ENCODE measurements at regions not wholly inside any gene's neighbourhood (a gene's known extent, or its start where the extent isn't known, plus 50 kb on each side); places are given as distances from the start of the nearest gene placed in this dataset.

DNA sequence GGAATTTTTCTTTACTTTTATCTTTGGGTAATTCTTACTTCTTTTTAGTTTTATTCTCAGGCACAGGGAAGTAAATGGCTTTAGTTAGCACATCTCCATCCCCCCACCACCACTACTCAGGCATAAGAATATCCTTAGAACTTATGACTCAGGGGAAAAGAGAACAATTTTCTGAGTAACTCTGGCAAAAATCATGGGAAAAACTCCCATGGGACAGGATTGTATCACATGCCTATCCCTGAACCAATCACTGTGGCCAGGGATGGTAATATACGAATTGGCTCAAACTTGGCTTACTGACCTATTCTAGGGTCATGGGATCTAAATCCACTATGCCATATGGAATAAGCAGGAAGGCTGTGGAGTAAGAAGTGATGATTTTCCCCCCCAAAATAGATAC is 339.1 kb downstream of the BTBD3 start:
- ATAC-seq: no peak
- Mint-ChIP-seq H3K36me3 (no peaks in the 10 kb centered on the region), H3K9me3 (peaks cover 0 to 4% (median 0%) of the 10 kb centered on the region in 9 donors), H3K4me3 (no peak overlapping the region), H3K27ac (no peak overlapping the region), H3K4me1 (no peaks in the 10 kb centered on the region), H3K27me3 (no peaks in the 10 kb centered on the region)
- POLR2A ChIA-PET: no interaction called here
- no peak for DNase-seq

DNA sequence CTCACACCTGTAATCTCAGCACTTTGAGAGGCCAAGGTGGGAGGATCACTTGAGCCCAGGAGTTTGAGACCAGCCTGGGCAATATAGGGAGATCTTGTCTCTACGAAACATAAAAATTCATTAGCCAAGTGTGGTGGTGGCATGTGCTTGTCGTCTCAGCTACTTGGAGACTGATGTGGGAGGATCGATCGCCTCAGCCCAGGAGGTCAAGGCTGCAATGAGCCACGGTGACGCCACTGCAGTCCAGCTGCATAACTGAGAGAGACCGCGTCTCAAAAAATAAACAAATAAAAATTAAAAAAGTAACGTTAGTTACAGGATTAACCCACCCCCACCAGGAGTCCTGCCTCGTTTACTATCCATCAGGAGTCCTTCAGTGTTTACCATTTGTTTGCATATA is 345.1 kb downstream of the BTBD3 start:
- Mint-ChIP-seq H3K4me1 (no peaks in the 10 kb centered on the region), H3K4me3 (no peak overlapping the region), H3K36me3 (no peaks in the 10 kb centered on the region), H3K9me3 (peaks cover 0 to 9% (median 0%) of the 10 kb centered on the region in 9 donors), H3K27me3 (no peaks in the 10 kb centered on the region), H3K27ac (no peak overlapping the region)
- ATAC-seq: no peak
- no peak for DNase-seq
- POLR2A ChIA-PET: no interaction called here

- H3K27me3 Mint-ChIP-seq: no peaks in the 10 kb centered on the region
- H3K36me3 Mint-ChIP-seq: no peaks in the 10 kb centered on the region
- no peak for ATAC-seq
- no peak overlapping the region for H3K4me3 Mint-ChIP-seq
- peaks cover 0 to 9% (median 0%) of the 10 kb centered on the region in 9 donors for H3K9me3 Mint-ChIP-seq
- no peak for DNase-seq
- no peaks in the 10 kb centered on the region for H3K4me1 Mint-ChIP-seq
- POLR2A ChIA-PET: no interaction called here
- no peak overlapping the region for H3K27ac Mint-ChIP-seq
These were observed 347.0 kb downstream of the BTBD3 start for GRCh38 chr20:12264711-12265110.

- Mint-ChIP-seq H3K9me3 (peaks cover 0 to 9% (median 0%) of the 10 kb centered on the region in 9 donors), H3K27me3 (no peaks in the 10 kb centered on the region), H3K36me3 (no peaks in the 10 kb centered on the region), H3K4me1 (no peaks in the 10 kb centered on the region), H3K27ac (no peak overlapping the region), H3K4me3 (no peak overlapping the region)
- POLR2A ChIA-PET: no interaction called here
- DNase-seq: no peak
- ATAC-seq: no peak
These were observed 348.0 kb downstream of the BTBD3 start for GRCh38 chr20:12265662-12266061.

GRCh38 chr20:12269579-12269978 is 351.9 kb downstream of the BTBD3 start:
- Mint-ChIP-seq H3K4me3 (no peak overlapping the region), H3K27me3 (peaks cover 0 to 12% (median 0%) of the 10 kb centered on the region in 5 donors), H3K4me1 (no peaks in the 10 kb centered on the region), H3K36me3 (no peaks in the 10 kb centered on the region), H3K9me3 (peaks cover 0 to 18% (median 3%) of the 10 kb centered on the region in 9 donors), H3K27ac (no peak overlapping the region)
- ATAC-seq: no peak
- no peak for DNase-seq
- POLR2A ChIA-PET: no interaction called here

GRCh38 chr20:12270863-12271262 is 353.2 kb downstream of the BTBD3 start:
- H3K4me1 Mint-ChIP-seq: no peaks in the 10 kb centered on the region
- H3K27ac Mint-ChIP-seq: no peak overlapping the region
- DNase-seq (no peak), ATAC-seq (no peak)
- H3K27me3 Mint-ChIP-seq: peaks cover 0 to 12% (median 0%) of the 10 kb centered on the region in 5 donors
- no peak overlapping the region for H3K4me3 Mint-ChIP-seq
- H3K9me3 Mint-ChIP-seq: peaks cover 0 to 10% (median 3%) of the 10 kb centered on the region in 9 donors
- H3K36me3 Mint-ChIP-seq: no peaks in the 10 kb centered on the region
- POLR2A ChIA-PET: no interaction called here

DNA sequence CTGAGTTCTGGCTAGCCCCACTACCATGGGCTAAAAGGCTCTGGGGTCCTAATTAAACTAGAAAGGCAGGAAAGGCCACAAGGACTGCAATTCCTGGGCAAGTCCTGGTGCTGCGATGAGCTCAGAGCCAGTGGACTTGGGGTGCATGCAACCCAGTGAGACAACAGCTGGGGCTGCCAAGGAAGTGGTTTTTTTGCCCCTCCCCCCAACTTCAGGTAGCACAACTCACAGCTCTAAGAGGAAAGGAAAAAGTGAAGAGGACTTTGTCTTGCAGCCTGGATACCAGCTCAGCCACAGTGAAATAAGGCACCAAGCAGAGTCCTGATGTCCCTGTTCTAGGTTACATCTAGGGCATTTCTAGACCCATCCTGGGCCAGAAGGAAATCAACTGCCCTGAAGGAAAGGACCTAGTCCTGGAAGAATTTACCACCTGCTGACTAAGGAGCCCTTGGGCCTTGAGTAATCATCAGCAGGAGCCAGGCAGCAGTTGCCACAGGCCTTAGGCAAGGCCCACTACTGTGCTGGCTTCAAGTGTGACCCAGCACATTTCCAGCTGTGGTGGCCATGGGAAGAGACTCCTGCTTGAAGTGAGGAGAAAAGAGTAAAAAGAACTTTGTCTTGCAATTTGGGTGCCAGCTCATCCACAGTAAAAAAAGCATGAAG is 358.4 kb downstream of the BTBD3 start:
- Mint-ChIP-seq H3K9me3 (peaks cover 2 to 23% (median 6%) of the 10 kb centered on the region in 9 donors), H3K27ac (no peak overlapping the region), H3K4me3 (no peak overlapping the region), H3K27me3 (peaks cover 0 to 12% (median 0%) of the 10 kb centered on the region in 5 donors), H3K36me3 (no peaks in the 10 kb centered on the region), H3K4me1 (no peaks in the 10 kb centered on the region)
- ATAC-seq (no peak), DNase-seq (no peak)
- POLR2A ChIA-PET: no interaction called here

GRCh38 chr20:12287575-12287974 is 369.9 kb downstream of the BTBD3 start:
- DNase-seq: no peak

GRCh38 chr20:12289465-12289864 is 371.8 kb downstream of the BTBD3 start:
- no peak for ATAC-seq
- no peaks in the 10 kb centered on the region for H3K36me3 Mint-ChIP-seq
- POLR2A ChIA-PET: no interaction called here
- peaks cover 0 to 26% (median 11%) of the 10 kb centered on the region in 9 donors for H3K9me3 Mint-ChIP-seq
- H3K4me3 Mint-ChIP-seq: no peak overlapping the region
- H3K27ac Mint-ChIP-seq: no peak overlapping the region
- H3K4me1 Mint-ChIP-seq: no peaks in the 10 kb centered on the region
- H3K27me3 Mint-ChIP-seq: no peaks in the 10 kb centered on the region
- DNase-seq: no peak

More at GRCh38 chr20:12287575-12287974, 369.9 kb downstream of the BTBD3 start:
- ATAC-seq: no peak
- POLR2A ChIA-PET: no interaction called here
- Mint-ChIP-seq H3K27ac (no peak overlapping the region), H3K36me3 (no peaks in the 10 kb centered on the region), H3K9me3 (peaks cover 3 to 22% (median 10%) of the 10 kb centered on the region in 9 donors), H3K4me3 (no peak overlapping the region), H3K4me1 (no peaks in the 10 kb centered on the region), H3K27me3 (no peaks in the 10 kb centered on the region)

DNA sequence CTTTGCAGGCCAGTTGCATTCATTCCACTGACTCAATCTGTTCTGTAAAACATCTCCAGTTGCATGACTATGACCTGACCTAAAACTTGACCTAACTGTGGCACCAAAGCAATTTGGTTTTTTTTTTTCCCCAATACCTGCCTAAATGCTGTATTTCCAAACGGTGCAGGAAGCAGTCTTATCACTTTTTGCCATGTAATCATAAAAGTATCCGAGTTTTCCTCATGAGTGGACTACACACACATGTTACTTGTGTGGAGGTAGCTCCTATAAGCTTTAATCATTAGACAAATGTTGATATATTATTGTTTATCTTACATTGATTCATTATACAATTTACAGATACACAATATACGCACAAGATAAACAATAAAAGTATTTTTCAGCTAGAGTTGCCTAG is 373.7 kb downstream of the BTBD3 start:
- Mint-ChIP-seq H3K27me3 (no peaks in the 10 kb centered on the region), H3K9me3 (peaks cover 11 to 26% (median 16%) of the 10 kb centered on the region in 9 donors), H3K4me1 (no peaks in the 10 kb centered on the region), H3K4me3 (no peak overlapping the region), H3K36me3 (no peaks in the 10 kb centered on the region), H3K27ac (no peak overlapping the region)
- DNase-seq (no peak), ATAC-seq (no peak)
- POLR2A ChIA-PET: no interaction called here

DNA sequence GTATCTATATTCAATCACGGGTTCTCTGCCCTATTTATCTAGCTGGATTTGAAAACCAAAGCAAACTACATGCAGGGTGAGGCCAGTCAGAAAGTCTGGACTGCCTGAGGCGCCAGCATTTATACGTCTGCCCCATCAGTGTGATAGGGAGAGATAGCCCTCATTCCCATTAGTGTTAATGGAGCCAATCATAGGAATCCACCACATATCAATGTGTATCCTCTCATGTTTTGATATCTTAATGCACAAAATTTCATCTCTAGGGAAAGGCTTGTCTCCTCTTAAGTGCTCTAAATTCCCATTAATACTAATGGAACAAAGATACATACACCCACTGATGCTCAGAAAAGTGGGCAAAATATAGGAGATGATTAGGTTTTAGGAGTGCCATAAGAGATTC is 376.2 kb downstream of the BTBD3 start:
- Mint-ChIP-seq H3K4me1 (no peaks in the 10 kb centered on the region), H3K27me3 (no peaks in the 10 kb centered on the region), H3K36me3 (peaks cover 0 to 7% (median 0%) of the 10 kb centered on the region in 3 donors), H3K9me3 (peaks cover 21 to 43% (median 29%) of the 10 kb centered on the region in 9 donors), H3K27ac (no peak overlapping the region), H3K4me3 (no peak overlapping the region)
- POLR2A ChIA-PET: no interaction called here
- no peak for DNase-seq
- no peak for ATAC-seq

DNA sequence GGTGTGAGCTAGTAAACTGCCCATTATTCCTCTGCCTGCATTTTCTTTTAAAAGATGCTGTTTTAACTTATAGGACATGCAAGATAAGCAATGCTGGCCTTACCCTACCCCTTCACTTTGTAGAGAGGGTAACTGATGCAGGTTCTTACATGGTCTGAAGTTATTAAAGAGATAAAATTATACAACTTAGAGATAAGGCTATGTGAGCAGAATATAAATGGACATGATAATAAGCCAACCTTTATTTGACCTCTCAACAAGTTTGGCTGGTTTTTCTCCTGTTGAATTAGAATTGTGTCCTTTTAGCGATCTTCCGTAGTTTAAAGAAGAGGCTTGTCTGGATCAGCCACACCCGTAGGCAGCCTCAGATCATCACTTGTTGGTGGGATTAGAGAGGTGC is 377.0 kb downstream of the BTBD3 start:
- no peak for ATAC-seq
- POLR2A ChIA-PET: no interaction called here
- no peaks in the 10 kb centered on the region for H3K27me3 Mint-ChIP-seq
- H3K27ac Mint-ChIP-seq: no peak overlapping the region
- peaks cover 20 to 41% (median 30%) of the 10 kb centered on the region in 9 donors for H3K9me3 Mint-ChIP-seq
- H3K4me1 Mint-ChIP-seq: no peaks in the 10 kb centered on the region
- H3K4me3 Mint-ChIP-seq: no peak overlapping the region
- no peak for DNase-seq
- peaks cover 0 to 7% (median 0%) of the 10 kb centered on the region in 3 donors for H3K36me3 Mint-ChIP-seq

- ATAC-seq: no peak
- no peaks in the 10 kb centered on the region for H3K4me1 Mint-ChIP-seq
- H3K27me3 Mint-ChIP-seq: peaks cover 0 to 3% (median 0%) of the 10 kb centered on the region in 5 donors
These were observed 387.7 kb downstream of the BTBD3 start for GRCh38 chr20:12305188-12305950.

More at GRCh38 chr20:12305188-12305950, 387.7 kb downstream of the BTBD3 start:
- POLR2A ChIA-PET: no interaction called here
- H3K4me3 Mint-ChIP-seq: no peak overlapping the region
- DNase-seq: no peak
- H3K36me3 Mint-ChIP-seq: no peaks in the 10 kb centered on the region
- H3K27ac Mint-ChIP-seq: no peak overlapping the region
- peaks cover 2 to 33% (median 19%) of the 10 kb centered on the region in 9 donors for H3K9me3 Mint-ChIP-seq

Measured in naive thymus-derived CD8-positive, alpha-beta T cell (primary cell).